HS-27A (cell line): ENCODE measurements at regions not wholly inside any gene's neighbourhood (a gene's known extent, or its start where the extent isn't known, plus 50 kb on each side); places are given as distances from the start of the nearest gene placed in this dataset.

Experiments used
- DNase-seq: peaks from one replicate; pipeline ENCODE4 v3.0.0-alpha.2; 2012; ENCODE audit warnings: low read depth, missing footprints

- no peak for DNase-seq
Observed at GRCh38 chr4:71932941-71933340, 98.9 kb upstream of the NPFFR2 start.

GRCh38 chr4:71938776-71939175, 93.0 kb upstream of the NPFFR2 start:
- no peak for DNase-seq

- DNase-seq = no peak
Observed at GRCh38 chr4:71941001-71941400, 90.8 kb upstream of the NPFFR2 start.

GRCh38 chr4:71944956-71945355, 86.8 kb upstream of the NPFFR2 start:
- no peak for DNase-seq

GRCh38 chr4:71945791-71946190, 86.0 kb upstream of the NPFFR2 start:
- DNase-seq = no peak

- DNase-seq = no peak
Observed at GRCh38 chr4:71958978-71959377, 72.8 kb upstream of the NPFFR2 start.

- no peak for DNase-seq
Observed at GRCh38 chr4:71962622-71963264, 69.1 kb upstream of the NPFFR2 start.

GRCh38 chr4:71974681-71975080, 57.1 kb upstream of the NPFFR2 start:
- peak; percentile 49 for DNase-seq

GRCh38 chr4:71976523-71976922, 55.3 kb upstream of the NPFFR2 start:
- no peak for DNase-seq

GRCh38 chr4:71978210-71978835, 53.5 kb upstream of the NPFFR2 start:
- no peak for DNase-seq

GRCh38 chr4:71980976-71981375, 50.8 kb upstream of the NPFFR2 start:
- DNase-seq = no peak
